Mammary epithelial cell (primary cell): ENCODE measurements at regions not wholly inside any gene's neighbourhood (a gene's known extent, or its start where the extent isn't known, plus 50 kb on each side); places are given as distances from the start of the nearest gene placed in this dataset.
"Not testable (repeated sequence)": the region's sequence is repeated elsewhere in the genome, so short reads cannot be mapped to it uniquely, and the experiment has no call there.

Experiments used
- CTCF ChIP-seq, 2 donors: IDR thresholded peaks in 1 of 2; conservative IDR thresholded peaks in 1 of 2; 2 replicates each; pipeline ENCODE4 v1.5.1; 2011 to 2012; ENCODE audit warnings: inconsistent platforms in 2 of 2, low read length in 2 of 2, mild to moderate bottlenecking in 2 of 2, control low read depth in 1 of 2, low read depth in 1 of 2; ENCODE audit not compliant: insufficient read depth in 1 of 2; ENCODE audit errors: extremely low read depth in 1 of 2
- EZH2 ChIP-seq: IDR thresholded peaks from 2 replicates; pipeline ENCODE4 v1.6.1; 2012; ENCODE audit warnings: low read length, inconsistent platforms, borderline replicate concordance

GRCh38 chr2:94584569-94584968 lies 286.7 kb upstream of the TEKT4 start:
- not testable (repeated sequence) for TF ChIP-seq CTCF (conservative IDR thresholded peaks at IDR 0.05 in 1 of 2, IDR thresholded peaks at IDR 0.05 in 1 of 2; ENCODE audit: extremely low read depth in 1 of 2, insufficient read depth in 1 of 2, low read depth in 1 of 2, low read length in 2 of 2); EZH2
